ENCODE measurements at regions not wholly inside any gene's neighbourhood (a gene's known extent, or its start where the extent isn't known, plus 50 kb on each side); places are given as distances from the start of the nearest gene placed in this dataset.
A peak's percentile ranks its signal among the peaks of the same experiment; 100 is the strongest.

DNA sequence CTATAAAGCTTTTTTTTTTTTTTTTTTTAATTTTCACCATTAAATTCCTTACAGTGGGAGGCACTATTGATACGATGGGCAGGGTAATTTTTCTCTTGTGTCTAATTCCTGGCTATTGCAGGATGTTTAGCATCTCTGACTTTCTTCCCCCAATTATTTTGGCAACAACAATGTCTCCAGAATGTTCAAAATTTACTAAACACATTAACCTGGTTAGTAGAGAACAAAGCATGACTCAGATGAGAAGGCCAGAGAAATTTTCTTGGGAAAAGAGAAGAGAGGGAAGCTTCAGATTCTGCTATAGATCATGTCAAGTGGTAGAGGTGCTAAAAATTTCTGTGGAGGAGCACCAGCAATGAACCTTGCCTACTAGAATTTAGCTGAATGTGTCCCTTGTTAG, 171.5 kb upstream of the PRICKLE1 start:
- DNase-seq (ENCODE audit: low spot score): no peak

DNA sequence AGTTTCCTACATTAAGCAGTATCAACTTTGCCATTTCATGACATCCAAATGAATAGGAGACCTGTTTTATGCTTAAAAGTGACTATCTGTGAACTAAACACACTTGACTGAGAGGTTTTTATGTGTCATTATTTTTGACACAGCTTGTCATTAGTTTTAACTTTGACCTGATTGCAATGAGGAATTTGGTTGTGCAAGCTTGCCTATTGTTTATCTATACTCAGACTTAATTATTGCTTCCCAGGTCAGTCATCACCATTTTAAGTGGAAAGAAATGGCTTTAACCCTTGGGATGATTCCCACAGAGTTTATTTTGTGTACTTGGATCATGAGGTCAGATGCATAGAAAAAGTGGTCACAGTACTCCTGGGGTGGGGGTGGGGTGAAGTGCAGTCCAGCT, 171.0 kb upstream of the PRICKLE1 start:
- DNase-seq (ENCODE audit: low spot score): no peak

DNA sequence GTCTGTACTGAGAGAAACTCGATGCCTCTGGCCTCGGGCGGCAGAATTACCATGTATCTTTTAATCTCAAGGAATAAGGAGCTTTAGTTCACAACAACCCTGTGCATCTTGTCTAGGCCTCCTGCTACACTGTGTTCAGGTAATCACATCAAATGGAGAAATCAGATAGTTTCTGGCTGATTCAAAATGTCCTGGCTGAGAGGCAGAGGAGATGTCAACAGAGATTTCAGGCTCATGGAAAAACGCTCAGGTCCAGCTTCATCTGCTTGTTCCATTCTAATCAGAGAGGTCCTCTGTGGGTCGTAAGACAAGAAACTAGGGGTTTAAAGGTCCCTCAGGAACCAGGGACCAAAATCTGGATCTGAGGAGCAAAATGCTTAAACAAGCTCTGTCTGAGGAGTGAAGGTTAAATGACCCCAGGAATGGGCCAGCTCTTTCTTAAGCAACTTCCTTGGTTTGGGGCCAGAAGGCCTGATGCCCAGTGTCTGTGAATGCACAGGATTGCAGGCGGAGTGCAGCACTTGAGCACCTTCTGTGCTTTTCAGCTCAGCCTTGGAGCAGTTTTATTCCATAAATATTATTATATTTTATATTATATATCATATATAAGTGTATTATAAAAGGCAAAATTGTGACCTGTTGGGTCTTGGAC, 170.2 kb upstream of the PRICKLE1 start:
- DNase-seq (ENCODE audit: low spot score): peak; percentile 67

DNA sequence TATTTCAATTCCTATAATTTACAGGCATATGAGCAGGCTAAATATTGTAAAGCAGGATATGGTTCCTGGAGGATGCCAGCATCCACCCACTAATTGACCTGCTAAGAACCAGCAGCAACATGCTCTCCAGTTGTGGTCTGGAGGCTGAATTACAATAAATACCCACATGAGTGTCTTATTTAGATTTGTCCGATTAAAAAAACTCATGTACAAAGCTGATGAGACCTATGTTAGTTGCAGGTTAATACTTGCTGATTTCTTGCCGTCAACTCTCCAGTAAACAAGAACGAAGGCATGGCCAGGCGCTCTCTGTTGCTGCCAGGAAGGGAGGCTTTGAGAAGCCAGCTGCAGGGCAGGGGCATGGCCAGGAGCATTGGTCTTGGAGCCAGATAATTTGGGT, 169.3 kb upstream of the PRICKLE1 start:
- no peak for DNase-seq (ENCODE audit: low spot score)

DNA sequence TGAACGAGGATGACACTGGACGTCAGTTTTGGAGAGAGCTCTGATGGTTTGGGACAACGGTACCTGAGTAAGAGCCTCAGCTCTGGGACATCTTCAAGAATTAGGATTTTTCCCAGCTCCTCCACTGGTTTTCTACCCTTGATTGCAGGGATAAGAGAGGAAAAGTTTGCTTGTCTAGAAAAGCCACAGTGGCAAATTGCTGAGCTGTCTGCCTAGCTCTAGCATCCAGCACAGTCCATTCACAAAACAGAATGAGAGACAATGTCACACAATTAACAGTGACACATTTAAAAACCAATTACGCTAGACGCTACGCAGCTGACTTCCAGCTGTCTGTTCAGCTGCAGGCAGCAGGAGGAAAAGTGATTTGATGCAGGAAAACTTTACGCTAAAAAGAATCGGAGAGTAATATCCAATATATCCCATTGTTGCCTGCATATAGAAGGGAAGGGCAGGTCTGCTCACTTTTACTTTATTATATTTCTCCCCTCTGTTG, 168.1 kb upstream of the PRICKLE1 start:
- DNase-seq (ENCODE audit: low spot score): no peak

DNA sequence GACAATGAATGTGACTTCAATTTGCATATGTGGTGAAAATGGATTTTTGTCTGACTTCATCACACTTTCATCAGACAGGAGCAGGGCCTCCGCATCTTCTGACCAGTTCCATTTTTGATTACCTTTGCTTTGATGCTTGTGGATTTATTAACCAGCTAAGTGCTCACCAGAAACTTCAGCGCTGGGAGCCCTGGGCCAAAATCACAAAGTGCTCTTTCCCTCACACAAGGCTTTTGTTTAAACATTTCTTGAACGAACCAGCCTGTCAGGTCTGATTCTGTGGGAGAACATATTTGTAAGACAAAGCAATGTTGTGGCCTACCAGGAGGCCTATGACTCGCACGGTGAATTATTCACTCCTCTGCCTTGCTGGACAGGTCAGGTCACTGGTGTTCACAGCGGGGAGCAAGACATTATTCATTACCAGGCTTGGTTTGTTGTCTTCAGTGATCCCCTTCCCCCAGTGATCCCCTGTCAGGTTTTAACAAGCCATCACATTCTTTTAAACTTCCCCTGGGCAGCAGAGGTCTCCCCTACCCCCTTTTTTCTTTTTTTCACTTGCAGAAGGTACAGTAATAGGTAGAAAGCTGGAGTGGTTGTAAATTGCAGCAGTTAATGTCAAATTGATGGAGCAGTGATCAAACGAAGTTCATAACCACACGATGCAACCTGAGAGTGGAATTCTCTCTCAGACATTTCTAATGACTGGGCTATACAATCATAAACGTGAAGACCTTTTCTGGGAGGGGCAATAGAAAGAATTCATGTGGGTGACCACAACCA, 167.5 kb upstream of the PRICKLE1 start:
- DNase-seq (ENCODE audit: low spot score): peak; percentile 77

DNA sequence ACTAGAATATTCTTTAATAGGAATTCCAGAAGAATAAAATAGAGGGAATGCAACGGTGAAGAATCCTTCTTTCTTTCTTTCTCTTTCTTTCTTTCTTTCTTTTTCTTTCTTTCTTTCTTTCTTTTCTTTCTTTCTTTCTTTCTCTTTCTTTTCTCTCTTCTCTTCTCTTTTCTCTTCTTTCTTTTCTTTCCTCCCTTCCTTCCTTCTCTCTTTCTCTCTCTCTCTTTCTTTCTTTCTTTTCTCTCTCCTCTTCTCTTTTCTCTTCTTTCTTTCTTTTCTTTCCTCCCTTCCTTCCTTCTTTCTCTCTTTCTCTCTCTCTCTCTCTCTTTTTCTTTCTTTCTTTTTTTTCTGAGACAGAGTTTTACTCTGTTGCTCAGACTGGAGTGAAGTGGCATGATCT, 160.8 kb upstream of the PRICKLE1 start:
- no peak for DNase-seq (ENCODE audit: low spot score)

DNA sequence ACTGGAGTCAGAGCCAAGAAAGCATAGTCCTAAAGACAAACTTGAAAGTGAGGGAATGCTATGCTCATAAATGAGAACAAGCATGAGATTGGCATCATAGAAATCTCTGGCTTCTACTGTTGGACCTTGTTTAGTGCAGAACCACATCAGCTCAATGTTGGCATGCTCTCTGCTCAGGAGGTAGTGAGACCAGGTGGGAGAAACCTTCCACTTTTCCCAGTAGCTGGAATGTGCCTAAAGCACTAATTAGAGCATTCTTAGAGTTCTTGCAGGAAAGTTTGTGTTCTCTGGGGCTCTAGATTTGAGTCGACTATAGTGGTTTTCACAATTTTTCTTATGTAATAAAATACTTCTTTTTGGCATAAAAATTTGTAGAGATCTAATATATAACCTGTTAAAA, 159.7 kb upstream of the PRICKLE1 start:
- no peak for DNase-seq (ENCODE audit: low spot score)

DNA sequence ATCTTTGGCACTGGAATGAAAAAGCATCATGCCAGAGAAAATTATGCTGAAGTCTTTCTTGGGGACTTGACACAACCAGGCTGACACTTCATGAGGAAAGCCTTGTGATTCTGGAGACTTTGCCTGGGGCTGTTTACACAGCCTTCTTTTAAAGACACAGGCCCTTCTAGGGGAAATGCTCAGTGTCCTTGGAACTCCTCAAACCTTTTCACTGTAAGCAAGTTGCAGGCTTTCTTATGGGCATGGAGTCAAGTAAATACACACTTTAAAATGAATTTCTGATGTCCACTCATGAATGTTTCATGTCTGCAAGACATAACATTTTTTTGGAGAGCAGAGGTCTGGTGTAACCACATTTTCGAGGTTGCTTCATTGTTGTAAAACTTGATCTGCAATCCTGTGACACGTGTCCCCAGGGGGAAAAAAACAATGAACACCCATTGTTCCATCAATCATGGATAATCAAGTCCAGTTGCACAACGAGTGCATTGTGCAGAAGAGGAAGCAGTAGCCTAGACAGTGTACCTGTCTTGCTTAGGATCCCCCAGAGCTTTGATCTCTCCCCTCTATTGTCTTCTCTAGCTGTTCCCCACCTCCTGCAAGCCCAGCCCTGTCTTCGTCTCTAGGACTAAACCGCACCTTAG, 155.1 kb upstream of the PRICKLE1 start:
- DNase-seq (ENCODE audit: low spot score): peak; percentile 42

DNA sequence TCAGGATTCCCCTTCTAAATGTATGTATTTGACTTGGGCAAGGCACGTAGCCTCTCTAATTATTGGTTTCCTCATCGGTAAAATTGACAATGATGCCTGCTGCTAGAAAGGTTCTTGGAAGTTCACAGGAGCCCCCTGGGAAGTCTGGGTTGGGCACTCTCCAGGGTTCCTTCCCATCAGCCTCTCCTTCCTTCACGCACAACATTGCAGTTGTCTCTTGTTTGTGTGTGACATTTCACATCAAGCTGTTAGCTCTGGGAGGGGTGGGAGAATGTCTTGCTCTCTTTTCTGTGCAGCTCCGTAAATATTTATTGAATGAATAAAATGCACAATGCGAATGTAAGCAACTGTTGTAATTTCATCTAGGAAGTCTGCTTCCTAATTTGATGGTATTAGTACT, 153.2 kb upstream of the PRICKLE1 start:
- DNase-seq (ENCODE audit: low spot score): no peak

DNA sequence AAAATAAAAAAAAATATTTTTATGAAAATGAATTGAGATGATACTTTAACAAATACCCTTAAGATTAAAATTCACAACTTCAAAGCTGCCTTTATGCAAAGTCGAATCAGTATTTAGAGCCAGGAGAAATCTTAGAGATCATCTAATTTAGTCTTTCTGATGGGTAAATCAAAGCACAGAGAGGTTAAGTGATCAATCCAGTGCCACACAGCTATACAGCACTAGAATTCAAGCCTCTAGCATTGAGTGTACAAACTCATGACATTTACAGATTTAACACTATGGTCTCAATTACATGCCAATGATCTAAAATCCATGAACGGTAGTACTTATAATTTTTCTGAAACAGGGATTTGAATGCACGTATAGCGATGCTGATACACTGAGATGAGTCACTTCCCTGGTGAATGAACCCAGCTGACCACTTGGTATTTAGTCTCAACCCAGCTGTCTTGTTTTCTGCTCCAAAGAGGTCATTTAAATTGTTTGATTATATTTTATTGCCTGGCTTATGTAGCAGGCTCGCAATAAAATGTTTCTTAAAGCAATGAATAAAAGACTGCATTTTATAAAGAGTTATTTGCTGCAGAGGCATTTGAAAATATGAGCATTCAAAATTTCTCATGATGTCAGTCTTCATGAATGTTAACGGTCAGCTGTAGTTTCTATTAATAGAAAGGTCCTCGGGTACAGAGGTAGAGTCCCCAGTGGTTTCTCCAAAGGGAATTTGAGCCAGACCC, 152.4 kb upstream of the PRICKLE1 start:
- peak; percentile 74 for DNase-seq (ENCODE audit: low spot score)

DNA sequence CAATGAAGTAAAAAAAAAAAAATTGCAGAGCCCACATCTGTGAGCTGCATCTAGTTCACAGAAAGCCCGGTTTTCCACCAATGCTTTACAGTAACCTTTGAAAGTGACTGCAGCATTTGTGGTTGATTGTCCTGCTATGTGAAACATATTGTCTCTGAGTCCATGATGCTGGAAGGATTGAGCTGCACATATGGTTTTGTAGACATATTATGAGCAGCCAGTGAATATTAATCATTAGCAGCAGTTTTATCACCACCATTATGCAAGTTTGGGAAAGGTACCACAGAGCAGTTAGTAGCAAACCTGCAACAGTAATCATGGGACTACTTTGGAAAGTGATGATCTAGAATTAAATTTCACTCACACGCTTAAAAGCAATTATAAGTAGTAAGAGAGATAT, 151.5 kb upstream of the PRICKLE1 start:
- no peak for DNase-seq (ENCODE audit: low spot score)

DNA sequence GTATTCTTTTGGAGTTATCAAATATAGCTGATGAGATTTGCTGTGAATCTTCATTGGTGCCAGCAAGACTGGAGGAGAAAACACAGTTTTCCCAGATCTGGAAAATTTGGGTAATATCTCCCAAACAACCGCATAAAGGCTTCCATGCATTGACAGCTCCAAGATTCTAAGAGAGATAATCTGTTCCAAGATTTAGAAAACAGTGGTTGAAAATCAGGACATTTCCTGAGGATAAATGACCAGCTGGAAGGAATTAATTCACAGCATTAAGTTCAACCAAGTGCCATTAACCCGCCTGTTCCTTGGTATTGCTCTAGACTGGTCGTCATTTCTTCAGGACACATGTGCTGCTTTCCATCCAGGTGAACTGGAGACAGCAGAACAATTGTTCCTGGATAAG, 147.9 kb upstream of the PRICKLE1 start:
- no peak for DNase-seq (ENCODE audit: low spot score)

DNA sequence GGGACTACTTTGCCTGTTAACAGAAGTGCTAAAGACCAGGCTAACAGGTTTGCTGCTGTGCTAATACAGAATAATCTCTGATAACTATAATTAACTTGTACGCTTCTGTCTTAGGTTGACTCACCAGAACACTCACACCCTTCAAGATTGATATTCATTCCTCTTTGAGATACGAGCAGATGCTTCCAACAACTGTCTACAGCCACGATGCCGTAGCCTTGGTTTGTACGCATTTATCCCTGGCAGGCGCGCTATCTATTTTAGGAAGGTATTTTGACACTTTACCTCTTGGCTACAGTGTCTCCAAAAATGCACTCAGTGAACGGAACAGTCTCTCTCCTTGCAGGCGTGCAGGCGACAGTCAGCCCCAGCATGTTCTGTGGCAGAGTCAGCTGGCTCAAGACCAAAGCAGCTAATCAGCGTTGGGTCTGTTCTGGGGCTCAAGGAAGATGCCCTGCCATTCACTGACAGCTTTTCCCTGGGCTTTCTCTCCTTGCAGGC, 146.4 kb upstream of the PRICKLE1 start:
- peak; percentile 11 for DNase-seq (ENCODE audit: low spot score)

DNA sequence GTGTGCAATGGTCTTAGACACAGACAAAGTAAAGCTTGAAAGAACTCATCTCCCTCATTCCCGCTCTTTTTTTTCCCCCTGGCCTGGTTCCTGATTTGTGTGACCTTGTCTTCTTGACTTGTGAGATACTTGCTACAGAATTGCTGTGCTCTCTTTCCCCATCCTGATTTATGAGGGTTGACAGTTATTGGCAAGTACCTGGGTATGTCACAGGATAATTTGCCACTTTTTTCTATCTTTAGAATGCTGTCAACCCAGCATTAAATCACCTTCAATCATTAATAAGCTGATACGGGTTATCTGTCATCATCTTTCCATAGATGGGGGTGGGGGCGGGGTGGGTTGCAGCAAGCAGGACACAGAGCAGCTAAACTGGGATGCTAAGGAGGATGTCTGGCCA, 144.4 kb upstream of the PRICKLE1 start:
- no peak for DNase-seq (ENCODE audit: low spot score)

DNA sequence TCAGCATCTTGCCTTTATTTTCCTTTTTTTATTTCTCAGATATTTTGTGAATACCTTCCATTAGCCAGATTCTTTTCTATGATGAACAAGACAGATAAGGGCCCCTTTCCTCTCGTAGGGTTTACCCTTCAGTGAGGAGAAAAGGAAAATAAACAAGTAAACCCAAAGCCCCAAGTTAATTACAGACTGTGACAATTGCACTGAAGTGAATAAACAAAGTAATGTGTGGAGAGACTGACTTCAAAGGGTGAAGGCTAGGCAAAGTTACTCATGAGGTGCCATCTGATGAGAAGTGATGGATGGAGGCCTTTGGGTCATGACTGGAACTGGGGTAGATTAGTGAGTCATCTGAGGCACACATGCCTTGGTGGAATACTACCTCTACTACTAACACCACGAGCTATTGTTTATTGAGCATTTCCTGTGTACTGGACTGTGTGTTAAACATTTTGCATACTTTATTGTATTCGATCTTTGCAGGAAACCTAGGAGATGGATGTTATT, 143.4 kb upstream of the PRICKLE1 start:
- no peak for DNase-seq (ENCODE audit: low spot score)

DNA sequence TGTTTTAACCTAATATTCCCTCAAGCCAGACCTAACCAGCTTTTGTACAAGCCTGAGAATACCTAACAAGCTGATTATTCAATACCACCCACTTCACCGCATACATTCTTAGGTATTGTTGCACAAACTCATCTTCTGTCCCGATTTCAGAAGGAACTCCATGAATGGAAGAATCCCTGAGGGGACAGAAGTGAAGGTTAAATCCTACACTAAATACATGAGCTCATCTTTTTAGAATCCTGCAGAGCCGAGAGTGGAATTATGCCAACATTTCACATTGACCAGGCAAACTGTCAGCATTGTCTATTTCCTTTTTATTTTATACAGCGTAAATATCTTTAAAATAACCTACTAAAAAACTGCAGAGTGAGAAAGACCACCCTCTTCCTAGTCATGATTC, 140.7 kb upstream of the PRICKLE1 start:
- no peak for DNase-seq (ENCODE audit: low spot score)

DNA sequence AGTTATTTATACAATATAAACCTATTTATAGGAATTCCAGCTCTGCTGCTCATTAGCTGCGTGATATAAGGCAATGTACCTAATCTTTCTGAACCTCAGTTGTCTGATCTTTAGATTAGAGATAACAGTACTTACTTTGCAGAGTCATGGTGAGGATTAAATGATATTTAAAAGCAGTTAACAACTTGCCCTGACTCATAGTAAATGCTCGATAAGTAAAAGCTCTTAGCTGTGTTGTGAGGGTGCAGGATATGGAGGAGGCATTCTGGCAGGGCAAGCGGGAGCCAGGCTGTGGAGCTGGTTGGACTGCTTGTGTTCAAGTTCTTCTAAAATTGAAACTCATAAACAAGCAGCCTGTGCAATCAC, 140.0 kb upstream of the PRICKLE1 start:
- no peak for DNase-seq (ENCODE audit: low spot score)

DNA sequence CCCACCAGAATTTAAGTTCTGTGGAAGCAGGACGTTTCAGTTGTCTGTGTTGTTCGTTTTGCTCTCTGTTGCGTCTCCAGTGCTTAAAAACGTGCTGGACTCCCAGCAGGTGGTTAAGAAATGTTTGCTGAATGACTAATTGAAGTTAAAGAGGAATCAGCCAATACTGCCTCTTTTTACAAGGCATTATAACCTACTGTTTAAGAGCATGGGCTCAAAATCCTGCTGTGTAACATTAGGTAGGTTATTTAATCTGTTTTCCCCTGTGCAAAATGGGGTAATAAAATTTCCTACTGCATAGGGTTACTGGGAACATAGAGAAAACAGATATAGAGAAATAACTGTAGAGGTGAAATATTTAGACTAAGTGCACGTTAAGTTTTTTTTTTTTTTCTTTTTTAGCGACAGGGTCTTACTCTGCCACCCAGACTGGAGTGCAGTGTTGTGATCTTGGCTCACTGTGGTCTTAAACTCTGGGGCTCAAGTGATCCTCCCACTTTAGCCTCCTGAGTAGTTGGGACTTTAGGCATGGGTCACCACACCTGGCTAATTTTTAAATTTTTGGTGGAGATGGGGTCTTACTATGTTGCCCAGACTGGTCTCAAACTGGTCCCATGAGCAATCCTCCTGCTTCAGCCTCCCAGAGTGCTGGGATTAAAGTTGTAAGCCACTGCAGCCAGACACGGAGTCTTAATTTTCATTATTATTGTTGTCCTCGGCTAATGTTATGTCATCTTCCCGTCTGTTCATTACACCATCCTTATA, 139.4 kb upstream of the PRICKLE1 start:
- no peak for DNase-seq (ENCODE audit: low spot score)

DNA sequence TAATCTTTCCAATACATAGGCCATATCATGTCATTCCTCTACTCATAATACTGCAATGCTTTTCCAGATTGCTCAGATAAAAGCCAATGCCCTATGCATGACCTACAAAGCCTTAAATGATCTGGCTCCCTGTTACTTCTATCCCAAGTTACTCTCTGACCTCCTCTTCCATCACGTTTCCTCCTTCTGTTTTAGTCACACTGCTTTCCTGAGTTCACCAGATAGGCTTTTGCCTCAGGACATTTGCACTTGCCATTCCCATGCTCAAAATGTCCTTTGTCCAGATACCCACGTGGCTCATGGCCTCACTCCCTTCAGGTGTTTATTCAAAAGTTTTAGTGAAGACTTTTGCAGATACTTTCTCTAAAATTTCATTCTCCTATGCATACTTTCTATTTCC, 138.7 kb upstream of the PRICKLE1 start:
- no peak for DNase-seq (ENCODE audit: low spot score)

DNA sequence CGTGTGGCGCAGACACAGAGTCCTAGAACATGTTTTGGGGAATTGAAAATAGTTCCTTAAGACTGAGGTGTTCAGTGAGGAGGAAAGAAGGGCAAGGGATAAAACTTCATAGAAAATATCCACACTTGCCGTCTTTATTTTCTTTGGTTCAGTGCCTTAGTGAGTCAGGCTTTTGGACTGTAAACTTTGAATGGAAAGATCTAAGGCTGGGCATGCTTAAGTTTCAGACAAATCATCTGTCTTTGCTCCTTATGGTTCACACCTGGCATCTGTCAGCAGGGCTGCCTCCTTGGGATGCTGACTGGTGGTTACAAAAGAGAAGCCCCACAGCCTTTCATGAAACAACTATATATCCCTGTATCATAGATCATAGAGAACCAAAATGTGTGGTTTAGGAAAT, 136.3 kb upstream of the PRICKLE1 start:
- DNase-seq (ENCODE audit: low spot score): peak; percentile 41

All from AG08395 (cell line).